ENCODE measurements at regions not wholly inside any gene's neighbourhood (a gene's known extent, or its start where the extent isn't known, plus 50 kb on each side); places are given as distances from the start of the nearest gene placed in this dataset.
"Not testable (repeated sequence)": the region's sequence is repeated elsewhere in the genome, so short reads cannot be mapped to it uniquely, and the experiment has no call there.

DNA sequence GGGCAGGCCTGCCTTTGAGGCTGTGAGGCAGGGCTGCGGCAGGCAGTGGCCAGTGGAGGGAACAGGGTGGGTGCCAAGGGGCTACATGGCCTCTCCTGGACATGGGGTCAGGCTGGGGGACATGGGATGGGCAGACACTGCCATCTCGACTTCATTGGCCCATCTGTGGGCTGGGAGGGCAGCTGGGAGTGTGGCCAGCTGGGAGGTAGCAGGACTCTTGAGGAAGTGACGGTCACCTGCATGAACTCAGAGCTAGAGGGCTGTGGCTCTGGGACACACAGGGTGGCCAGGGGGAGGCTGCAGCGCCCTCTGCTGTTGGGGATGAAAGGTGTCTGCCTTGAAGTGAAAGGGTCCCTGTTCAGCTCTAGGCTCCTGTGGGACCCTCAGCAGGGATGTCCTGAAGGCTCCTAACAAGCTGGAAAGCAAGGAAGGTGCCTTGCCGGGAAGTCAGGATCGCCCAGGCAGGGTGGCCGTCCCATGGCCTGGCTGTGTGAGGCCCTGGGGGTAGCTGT is 244.0 kb downstream of the ANKRD30B start:
- DNase-seq (ENCODE audit: low spot score) = not testable (repeated sequence)

DNA sequence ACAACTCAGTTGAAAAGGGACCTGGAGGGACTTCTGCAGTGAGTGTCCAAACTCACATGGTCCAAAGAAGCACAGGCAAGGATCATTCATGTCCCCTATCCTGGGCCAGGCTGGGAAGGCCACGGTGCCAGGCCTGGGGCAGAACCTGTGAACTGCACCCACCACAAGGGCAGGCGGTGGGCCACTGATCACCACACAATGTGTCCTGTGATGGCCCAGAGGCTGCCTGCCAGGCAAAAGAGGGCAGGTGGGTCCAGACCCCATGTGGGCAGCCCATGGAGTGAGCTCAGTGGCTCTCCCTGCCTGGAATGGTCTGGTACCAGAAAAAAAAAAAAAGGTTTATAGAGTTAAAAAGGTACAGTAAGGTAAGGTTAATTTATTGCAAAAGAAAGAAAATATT is 244.8 kb downstream of the ANKRD30B start:
- DNase-seq (ENCODE audit: low spot score) = not testable (repeated sequence)

DNA sequence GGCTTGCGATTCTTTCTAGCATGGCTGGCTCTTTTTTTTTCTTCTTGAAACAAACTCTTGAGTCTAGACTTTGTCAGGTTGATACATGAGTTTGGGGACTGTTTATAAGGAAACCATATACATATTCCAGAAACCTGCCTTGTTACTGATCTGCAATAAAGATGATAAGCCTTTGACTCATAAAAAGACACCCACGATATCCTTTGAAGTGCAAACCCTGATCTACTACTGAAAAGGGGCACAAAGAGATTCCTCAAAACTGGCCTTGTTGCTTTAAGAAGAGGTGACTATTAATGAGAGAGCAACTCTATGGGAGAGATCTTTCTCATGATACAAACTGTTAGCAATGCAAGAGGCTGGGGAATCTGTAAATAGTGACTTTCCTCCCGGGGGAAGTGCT is 247.1 kb downstream of the ANKRD30B start:
- DNase-seq (ENCODE audit: low spot score) = not testable (repeated sequence)

DNA sequence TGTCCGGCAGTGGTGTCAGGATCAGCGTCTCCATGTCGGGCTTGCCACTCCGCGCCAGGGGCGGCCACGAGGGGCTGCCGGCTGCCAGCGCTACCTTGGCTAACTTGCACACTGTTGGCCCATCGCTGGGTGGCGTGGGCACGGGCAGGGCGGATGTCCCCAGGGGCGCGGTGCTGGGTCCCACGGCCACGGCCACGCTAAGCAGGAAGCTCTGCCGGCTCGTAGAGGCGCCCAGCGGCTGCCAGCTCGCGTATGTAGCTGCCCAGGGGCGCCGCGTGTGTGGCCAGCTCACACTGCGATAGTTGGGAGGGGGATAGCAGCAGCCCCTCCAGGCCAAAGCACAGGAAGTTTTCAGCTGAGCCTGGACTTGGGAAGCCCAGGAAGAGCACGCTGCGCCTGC is 249.4 kb downstream of the ANKRD30B start:
- DNase-seq (ENCODE audit: low spot score) = no peak

DNA sequence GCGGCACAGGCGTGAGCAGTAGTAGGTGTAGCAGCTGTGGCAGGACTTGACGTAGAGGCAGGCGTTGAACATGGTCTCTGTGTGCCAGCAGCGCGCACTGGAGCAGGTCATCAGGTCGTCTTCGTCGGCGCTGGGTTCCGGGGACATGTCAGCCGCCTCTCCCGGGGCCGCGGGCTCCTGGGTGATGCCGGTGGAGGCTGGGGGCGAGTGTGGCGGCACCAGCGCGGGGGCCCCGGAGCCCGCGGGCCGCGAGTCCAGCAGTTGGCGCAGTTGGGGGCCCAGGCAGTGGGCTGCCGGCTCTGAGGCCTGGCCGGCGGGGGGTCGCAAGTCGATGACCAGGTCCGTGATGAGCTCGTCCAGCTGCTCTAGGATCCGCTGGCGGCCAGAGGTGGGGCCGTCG is 249.9 kb downstream of the ANKRD30B start:
- not testable (repeated sequence) for DNase-seq (ENCODE audit: low spot score)

DNA sequence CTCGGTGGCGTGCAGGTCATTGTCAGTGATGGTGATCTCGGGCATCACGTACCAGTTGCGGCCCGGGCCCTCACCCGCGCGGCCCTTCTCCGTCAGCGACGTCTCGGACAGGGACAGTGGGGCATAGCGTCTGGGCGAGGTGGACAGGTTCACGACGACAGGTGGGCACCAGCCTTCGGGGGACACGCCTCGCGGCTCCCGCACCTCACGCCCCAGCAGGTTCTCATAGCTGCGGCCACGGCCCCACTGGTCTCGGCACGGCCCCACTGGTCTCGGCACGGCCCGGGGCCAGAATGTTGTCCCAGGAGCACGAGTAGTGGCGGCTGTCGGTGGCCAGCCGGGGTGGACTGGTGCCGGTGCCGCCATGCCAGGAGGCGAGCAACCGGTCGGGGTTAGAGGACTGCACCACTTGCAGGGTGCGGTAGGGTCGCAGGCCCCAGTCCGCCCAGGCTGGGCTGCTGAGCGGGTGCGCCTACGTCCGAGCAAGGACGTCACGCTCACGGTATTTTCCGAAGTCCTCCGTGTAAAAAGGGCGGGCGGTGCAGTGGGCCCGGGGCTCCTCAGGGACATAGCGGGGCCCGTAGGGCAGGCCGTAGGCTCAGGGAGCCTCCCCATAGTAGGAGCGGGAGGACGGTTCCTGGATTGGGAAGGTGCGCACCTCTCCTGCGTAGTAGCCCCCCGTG is 250.5 kb downstream of the ANKRD30B start:
- DNase-seq (ENCODE audit: low spot score) = not testable (repeated sequence)

DNA sequence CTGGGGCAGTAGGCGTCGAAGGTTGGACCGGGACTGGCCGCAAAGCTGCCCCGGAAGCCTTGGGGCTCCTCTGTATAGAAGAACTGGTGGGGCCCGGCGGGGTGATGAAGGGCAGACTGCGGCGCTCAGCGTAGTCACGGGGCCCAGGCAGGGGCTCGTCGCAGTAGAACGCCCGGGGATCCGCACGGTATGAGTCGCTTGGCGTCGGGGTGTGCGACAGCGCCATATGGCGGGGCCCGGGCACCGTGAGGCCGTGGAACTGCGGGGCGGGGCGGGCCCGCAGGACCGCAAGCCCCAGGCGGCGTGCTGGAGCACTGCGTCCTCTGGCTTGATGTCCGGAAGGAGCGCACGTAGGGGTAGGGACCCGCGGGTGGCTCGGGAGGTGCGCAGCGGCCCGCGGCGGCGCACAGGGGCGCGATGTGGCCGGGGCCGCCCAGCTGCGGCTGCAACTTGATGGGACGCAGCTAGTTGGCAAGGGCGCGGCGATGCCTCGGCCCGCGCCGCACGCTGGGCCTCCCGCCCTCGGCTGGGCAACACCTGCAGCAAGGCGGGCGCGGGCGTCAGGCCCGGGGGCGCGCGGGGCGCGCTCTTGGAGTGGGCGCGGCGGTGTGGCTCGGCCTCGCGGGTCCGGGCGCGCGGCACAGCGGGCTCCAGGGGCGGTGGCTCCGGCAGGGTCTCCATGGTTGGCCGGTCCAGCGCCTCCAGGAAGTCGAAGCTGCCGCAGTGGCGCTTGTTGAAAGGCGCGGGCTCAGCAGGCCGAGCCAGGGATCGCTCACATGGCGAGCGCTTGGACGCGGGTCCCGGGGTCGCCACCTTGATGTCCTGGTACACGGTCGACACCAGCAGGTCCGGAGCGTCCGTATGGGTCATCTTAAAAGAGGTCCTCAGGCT is 251.4 kb downstream of the ANKRD30B start:
- DNase-seq (ENCODE audit: low spot score) = no peak

DNA sequence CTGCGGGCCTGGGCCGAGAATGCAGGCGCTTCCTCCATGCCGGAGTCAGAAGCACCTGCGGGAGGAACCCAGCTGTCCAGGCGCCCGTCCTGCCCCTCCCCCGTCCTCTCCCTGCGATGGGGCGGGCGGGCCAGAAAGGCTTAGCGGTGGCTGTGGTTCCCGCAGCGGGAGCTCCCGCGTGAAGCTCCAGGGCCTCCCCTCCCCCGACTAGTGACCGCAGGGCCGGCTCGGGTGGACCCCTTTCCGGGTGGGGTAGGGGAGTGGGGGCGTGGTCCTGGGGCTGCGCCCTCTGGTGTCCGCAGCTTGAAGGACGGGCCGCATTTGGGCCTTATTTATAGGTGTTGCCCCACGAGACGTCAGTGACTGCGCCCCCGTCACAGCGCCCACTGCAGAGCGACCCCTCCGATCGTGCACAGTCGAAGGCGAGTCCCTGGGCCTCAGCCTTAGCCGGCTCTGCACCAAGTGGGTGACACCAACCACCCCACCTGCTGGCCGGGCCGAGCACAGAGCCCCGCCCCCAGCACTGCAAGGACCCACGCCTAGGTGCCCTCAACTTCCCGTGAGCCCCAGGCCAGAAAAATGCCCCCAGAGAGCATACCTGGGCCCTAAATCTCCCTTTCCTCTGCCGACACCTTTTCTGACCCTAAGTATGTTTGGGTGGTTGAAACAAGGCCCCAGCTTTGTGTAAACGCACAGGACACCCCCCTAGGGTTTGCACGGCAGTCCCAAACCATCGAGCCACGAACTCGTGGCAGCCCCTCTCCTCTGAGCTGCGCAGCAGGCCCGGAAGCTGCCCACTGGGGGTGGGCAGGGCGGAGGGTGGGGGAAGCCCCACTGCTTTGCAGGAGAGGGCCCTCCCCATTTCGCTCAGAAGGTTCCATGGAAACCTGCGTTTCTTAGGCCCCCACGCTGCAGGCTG is 252.4 kb downstream of the ANKRD30B start:
- not testable (repeated sequence) for DNase-seq (ENCODE audit: low spot score)

DNA sequence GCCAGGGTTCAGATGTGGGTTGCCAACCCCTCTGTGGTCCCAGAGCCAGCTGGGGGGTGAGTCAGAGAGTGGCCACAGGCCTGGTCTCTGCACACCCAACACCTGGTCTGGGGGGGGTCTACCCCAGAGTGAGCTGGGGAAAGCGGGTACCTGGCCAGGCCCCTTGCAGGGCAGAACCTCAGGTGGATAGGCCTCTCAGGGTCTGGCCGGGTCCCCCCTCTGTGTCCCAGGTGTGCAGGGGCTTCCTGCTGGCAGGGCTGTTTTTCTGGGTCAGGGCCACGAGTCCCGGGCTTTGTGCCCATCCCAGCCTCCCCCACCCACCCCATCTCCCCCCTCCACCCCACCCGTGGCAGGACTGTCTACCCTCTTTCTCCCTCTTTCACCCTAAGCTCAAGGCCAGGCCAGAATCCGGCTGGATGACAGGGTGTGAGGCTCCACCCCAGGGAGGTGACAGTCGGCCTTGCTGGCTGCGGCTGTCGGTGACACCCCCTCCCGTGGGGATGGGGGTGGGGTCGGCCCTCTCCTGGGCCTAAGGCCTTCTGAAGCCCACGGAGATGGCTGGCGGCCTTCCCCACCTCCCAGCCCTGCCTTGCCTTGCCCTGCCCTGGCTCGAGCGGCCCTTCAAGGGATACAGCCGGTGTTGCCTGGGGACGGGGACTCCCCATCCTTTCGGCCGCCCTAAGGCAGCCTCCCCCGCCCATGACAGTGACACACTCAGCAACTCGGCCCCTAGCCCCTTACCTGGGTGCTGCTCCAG is 253.2 kb downstream of the ANKRD30B start:
- DNase-seq (ENCODE audit: low spot score) = not testable (repeated sequence)

DNA sequence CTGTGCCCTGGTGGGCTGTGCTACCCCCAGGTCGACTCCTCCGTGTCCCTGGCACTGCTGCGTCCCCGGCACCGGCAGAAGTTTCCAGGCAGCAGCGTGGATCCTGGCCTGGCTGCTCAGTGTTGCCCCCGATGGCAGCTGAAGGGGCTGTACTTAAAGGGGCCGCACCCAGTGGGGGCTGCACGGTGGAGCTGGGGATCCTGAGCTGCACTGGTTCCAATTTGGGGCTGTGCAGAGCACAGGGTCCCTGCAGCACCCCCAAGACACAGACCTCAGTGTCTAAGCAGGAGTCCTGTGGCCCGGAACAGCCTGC is 253.8 kb downstream of the ANKRD30B start:
- not testable (repeated sequence) for DNase-seq (ENCODE audit: low spot score)

DNA sequence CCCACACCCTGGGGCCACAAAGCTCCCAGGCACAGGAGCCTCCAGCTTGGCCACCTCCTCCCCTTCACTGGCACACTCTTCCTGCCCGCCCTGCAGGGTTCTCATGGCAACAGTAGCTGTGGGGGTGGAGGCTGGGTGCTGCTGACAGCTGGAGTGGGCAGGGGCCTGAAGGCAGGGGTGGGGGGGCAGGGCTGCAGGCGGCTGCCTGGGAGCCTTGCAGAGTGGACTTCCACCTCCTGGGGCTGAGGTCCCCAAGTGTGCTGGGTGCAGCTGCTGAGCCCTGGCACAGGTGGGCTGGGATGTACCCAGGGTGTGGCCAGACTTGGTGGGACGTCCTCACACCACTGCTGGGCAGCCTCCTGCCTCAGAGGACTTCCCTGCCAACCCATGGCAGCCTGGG is 254.8 kb downstream of the ANKRD30B start:
- DNase-seq (ENCODE audit: low spot score) = not testable (repeated sequence)

DNA sequence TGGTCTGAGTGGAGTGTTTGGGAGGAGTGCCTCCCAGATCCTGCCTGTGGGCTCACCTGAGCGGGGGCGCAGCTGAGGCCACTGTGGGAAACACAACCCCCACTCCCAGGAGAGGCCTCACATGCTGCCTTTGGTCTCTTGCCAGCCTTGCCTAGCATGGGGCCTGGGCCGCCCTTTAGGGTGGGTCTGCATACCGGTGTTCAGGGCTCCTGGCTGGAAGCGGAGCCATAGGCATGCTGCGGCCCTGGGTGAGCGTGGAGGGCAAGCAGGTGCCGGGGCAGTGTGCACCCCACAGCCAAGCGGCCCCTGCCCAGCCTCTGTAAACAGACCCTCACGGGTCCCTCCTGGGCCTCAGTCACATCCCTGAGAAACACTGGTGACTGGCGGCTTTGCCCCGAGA is 255.3 kb downstream of the ANKRD30B start:
- not testable (repeated sequence) for DNase-seq (ENCODE audit: low spot score)

DNA sequence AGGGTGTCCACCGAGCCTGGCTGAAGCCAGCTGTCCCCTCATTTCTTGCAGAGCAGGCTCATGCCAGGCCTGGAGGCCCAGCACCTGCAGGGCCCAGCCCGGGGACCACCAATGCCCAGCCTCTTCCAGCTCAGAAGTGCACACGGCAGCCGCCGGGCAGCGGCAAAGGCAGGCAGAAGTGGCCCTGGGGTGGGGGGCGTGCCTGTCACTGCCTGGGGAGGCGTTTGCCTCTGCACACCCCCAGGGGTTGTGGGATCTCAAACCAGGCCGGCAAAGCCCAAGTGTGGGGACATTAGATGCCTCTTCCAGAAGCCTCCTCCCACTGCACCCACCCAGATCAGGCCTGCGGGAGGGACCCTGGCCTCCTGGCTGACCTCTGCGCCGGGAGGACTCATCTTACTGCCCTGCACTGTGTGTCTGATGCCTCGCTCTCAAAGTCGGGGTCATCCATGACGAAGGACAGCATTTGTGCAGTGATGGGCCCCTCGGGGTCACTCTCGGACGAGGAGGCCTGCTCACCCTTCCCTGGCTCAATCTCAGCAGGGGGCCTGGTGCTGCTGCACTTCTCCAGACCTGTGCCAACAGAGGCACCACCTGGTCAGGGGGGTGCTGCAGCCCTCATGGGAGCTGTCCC is 255.8 kb downstream of the ANKRD30B start:
- not testable (repeated sequence) for DNase-seq (ENCODE audit: low spot score)

DNA sequence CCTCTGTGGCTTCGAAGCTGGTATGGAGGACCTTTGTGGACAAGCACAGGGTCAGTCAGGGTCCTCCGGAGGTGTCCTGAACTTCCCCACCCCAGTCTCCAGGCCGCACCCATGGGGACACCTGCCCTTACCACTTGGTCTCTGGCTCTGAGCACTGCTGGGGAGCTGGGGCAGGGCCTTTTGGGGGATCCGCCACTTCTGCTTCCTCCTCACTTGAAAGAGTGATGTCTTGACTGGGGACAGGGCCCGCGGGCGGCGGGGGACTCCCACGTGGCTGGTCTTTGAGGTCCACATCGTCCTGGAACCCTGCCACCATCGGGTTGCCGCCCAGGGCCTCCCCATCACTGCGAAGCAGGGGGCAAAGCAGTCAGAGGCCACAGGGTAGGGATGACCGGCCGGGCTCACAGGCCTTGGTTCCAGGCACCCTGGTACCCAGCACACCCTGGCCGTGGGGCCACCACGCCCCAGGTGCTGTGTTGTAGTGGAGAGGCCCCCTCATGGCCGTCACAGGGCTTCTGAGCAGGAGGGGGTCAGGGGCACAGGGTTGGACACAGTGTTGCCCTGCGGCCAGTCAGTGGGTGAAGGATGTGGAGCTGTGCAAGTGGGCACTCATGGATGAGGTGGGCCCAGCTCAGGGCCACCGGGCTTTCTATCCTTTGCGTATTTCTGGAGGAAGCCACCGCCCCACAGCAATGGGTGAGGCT is 256.4 kb downstream of the ANKRD30B start:
- not testable (repeated sequence) for DNase-seq (ENCODE audit: low spot score)

DNA sequence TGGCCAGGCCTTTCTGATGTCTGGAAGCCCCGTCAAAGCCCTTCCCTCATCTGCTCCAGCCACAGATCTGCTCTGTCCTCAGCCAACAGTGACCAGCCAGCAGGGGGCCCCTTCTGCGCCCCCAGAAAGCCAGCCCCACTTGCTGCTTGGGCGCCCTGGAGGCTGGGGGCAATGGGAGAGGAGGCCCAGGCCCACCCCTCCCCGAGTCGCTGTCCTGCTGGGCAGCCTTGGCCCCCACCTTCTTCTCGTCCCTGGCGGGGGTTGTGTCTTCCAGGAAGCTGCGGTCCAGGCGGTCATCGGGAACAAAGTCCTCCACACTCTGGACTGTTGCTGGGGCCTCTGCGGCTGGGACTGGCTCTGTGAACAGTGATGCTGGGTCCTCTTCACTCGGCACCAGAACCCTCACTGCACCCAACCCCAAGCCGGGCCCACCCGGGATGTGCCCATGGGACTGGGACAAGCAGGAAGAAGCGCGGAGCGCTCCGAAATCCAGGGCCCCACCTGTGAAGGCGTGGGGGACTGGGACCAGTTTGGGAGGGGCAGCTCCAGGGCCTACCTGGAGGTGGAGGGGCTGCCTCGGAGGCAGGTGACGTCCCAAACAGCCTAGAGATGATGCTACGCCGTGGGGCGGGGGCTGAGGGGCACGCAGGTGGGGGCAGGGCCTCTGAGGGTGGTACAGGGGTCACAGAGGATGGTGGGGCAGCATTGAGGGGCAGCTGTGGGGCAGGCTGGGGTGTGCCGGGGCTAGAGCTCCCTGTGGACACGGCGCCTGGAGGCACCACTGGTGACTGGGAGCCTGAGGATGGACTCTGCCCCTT is 257.6 kb downstream of the ANKRD30B start:
- DNase-seq (ENCODE audit: low spot score) = no peak

DNA sequence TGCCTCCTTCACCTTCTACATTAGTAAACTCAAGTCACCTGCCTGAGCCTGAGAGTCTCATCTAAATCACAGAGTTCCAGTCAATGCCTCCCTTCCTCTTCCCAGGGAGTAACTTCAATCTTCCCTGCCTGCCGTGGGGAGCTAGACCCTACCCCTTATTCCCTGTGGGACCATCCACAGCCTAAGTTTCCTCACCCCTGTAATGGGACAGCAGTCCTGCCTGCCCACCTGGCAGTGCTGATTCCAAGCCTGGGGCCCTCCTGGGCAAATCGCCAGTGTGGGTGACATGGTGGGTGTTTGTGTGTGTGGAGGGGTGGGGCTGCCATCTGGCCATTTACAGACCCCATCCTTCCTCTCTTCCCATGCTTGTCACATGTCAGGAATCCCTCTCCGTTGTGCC is 258.6 kb downstream of the ANKRD30B start:
- not testable (repeated sequence) for DNase-seq (ENCODE audit: low spot score)

DNA sequence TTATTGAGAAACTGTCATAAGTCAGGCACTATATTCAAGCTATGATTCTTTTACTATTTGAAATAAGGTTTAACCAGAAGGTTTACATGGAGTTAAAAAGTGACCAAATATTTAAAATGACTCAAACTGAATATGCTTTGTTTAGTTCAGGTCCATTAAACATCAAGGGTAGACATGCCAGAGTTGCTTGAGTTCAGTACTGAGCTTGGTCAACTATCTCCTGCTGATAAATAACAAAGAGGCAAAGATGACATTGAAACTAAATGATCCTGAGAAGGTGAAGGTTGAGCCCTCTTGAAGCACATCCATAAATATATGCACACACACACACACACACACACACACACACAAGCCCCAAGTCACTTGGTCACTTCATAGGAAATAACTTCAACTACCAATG is 278.1 kb downstream of the ANKRD30B start:
- peak; percentile 46 for DNase-seq (ENCODE audit: low spot score)

DNA sequence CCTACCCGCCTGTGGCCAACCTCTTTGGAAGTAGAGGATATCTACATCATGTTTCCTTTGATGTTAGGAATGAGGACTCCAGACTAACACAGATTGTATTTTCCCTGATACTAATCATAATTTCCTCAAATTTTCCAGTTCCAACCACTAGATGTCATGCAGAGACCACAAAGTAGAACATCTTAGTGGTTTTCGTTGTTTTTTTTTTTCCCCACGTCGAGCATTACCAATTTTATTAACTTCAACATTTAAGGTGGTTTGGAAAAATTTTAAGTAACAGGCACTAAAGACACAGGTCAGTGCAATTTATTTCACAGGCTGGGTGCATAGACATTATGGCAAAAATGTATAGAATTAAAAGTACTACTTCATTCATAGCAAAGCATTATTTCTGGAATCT is 280.1 kb downstream of the ANKRD30B start:
- not testable (repeated sequence) for DNase-seq (ENCODE audit: low spot score)

DNA sequence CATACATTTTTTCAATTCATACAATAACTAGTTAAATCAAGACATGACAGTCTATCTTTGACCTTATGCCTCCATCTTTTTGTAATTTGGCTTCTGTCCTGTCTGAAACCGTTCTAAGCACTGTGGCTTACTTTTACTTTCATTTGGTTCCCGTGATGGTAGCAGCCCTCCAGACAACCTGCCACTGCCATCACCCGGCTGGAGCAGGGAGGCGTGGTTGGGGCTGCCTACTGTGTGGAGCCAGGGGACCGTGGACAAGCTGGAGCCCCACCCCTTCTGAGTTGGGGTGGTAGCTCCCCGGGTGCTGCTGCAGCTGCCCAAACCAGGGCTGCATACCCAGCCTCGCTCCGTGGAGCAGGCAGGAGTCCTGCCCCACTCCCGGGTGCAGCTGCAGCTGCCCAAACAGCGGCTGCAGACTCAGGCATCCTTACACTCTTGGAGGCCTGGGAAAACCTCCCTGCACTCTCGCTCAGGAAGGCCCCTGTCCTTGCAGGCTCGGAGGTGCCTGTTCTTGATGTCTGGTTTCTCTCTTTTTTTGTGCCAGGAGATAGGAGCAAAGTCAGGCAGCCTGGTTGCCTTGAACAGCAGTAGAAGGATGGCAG is 312.4 kb downstream of the ANKRD30B start:
- DNase-seq (ENCODE audit: low spot score) = not testable (repeated sequence)
